ENCODE measurements at regions not wholly inside any gene's neighbourhood (a gene's known extent, or its start where the extent isn't known, plus 50 kb on each side); places are given as distances from the start of the nearest gene placed in this dataset.

GRCh38 chr1:193494368-193494767, 308.0 kb upstream of the B3GALT2 start:
- TF ChIP-seq BHLHE40 (IDR thresholded peaks at IDR 0.05; ENCODE audit: borderline replicate concordance in 1 of 2, low read depth in 2 of 2, low read length in 1 of 2), result no peak
- TF ChIP-seq ETV6 (conservative IDR thresholded peaks at IDR 0.05 in 1 of 2, IDR thresholded peaks at IDR 0.05 in 1 of 2; ENCODE audit: borderline replicate concordance in 1 of 2, low read depth in 1 of 2), result no peak
- no peak for TF ChIP-seq CTCF (IDR thresholded peaks at IDR 0.05 in 2 of 3, conservative IDR thresholded peaks at IDR 0.05 in 1 of 3; ENCODE audit: control insufficient read depth in 2 of 3, extremely low read depth in 1 of 3, insufficient read depth in 1 of 3, low read depth in 3 of 3, low read length in 3 of 3)
- TF ChIP-seq NKRF (conservative IDR thresholded peaks at IDR 0.05), result no peak
- no peak for TF ChIP-seq POLR2AphosphoS5 (IDR thresholded peaks at IDR 0.05; ENCODE audit: low read length)
